OCI-LY1 (cell line): ENCODE measurements at regions not wholly inside any gene's neighbourhood (a gene's known extent, or its start where the extent isn't known, plus 50 kb on each side); places are given as distances from the start of the nearest gene placed in this dataset.

Source experiments
- CTCF ChIP-seq: fragments of 200-600 bp; sonication (generic), shearing (Covaris generic); IDR thresholded peaks from 2 replicates; pipeline ENCODE4 v1.5.1; 2017; ENCODE audit warnings: mild to moderate bottlenecking, antibody characterized with exemption, low read length, moderate library complexity, mixed read lengths
- EZH2 ChIP-seq: fragments of 200-600 bp; sonication (generic), shearing (Covaris generic); IDR thresholded peaks from 2 replicates; pipeline ENCODE4 v1.8.0; 2017; ENCODE audit warnings: borderline replicate concordance, mixed run types, mild to moderate bottlenecking, antibody characterized with exemption, low read length, moderate library complexity, mixed read lengths

- TF ChIP-seq CTCF (no peak), EZH2 (no peak)
Observed at GRCh38 chr6:105859457-105859856, 226.7 kb upstream of the PRDM1 start.
